ENCODE measurements at regions not wholly inside any gene's neighbourhood (a gene's known extent, or its start where the extent isn't known, plus 50 kb on each side); places are given as distances from the start of the nearest gene placed in this dataset.

GRCh38 chr18:34001376-34001775 is 223.3 kb downstream of the NOL4 start:
- TF ChIP-seq CTCF (conservative IDR thresholded peaks at IDR 0.05; ENCODE audit: low read depth, low read length): no peak
- TF ChIP-seq EZH2 (IDR thresholded peaks at IDR 0.05; ENCODE audit: borderline replicate concordance, low read depth, low read length, poor library complexity, severe bottlenecking): no peak

Measured in A673 (cell line).